OCI-LY7 (cell line): ENCODE measurements at regions not wholly inside any gene's neighbourhood (a gene's known extent, or its start where the extent isn't known, plus 50 kb on each side); places are given as distances from the start of the nearest gene placed in this dataset.

Source experiments
- BruUV-seq: library from RNA; stranded (reverse); fragments of 400-500 nt; replicated peaks from 2 replicates; lab custom pipeline; 2021; lab: Mats Ljungman, UMichigan
- CTCF ChIA-PET: fragments of 300-600 bp; sonication (Branson Sonifier 250); formaldehyde crosslinking; loops from one replicate; lab custom pipeline; 2022; ENCODE audit warnings: antibody characterized with exemption; ENCODE audit not compliant: unreplicated experiment; lab: Charles Lee
- POLR2A ChIA-PET: fragments of 300-600 bp; sonication (Branson Sonifier 250); formaldehyde crosslinking; loops from one replicate; lab custom pipeline; 2022; ENCODE audit warnings: antibody characterized with exemption; lab: Charles Lee
- DNase-seq: peaks from one replicate; pipeline ENCODE4 v3.0.0-alpha.2; 2015; ENCODE audit warnings: low spot score
- H2AFZ ChIP-seq: fragments of 200-600 bp; sonication (generic), shearing (Covaris generic); 2 replicates; pipeline ENCODE4 v1.6.1; 2014; ENCODE audit warnings: mild to moderate bottlenecking, antibody characterized with exemption, low read length, moderate library complexity
- H3K27ac ChIP-seq: fragments of 200-600 bp; sonication (generic); 2 replicates; pipeline ENCODE4 v1.5.1; 2014; ENCODE audit warnings: mixed run types, low read depth, mild to moderate bottlenecking, moderate library complexity, low read length, inconsistent platforms; ENCODE audit not compliant: poor library complexity, severe bottlenecking
- H3K36me3 ChIP-seq: fragments of 200-600 bp; sonication (generic); 2 replicates; pipeline ENCODE4 v1.6.1; 2014; ENCODE audit warnings: mild to moderate bottlenecking, antibody characterized with exemption, low read length, moderate library complexity, mixed read lengths; ENCODE audit not compliant: insufficient read depth
- H3K4me1 ChIP-seq: fragments of 200-600 bp; sonication (generic); 2 replicates; pipeline ENCODE4 v1.5.1; 2014; ENCODE audit warnings: mild to moderate bottlenecking, low read length; ENCODE audit not compliant: insufficient read depth, poor library complexity, severe bottlenecking
- H3K4me2 ChIP-seq: fragments of 200-600 bp; sonication (generic); 2 replicates; pipeline ENCODE4 v1.6.1; 2014; ENCODE audit warnings: mild to moderate bottlenecking, low read length
- H3K4me3 ChIP-seq: fragments of 200-600 bp; sonication (generic); 2 replicates; pipeline ENCODE4 v1.5.1; 2014; ENCODE audit warnings: mild to moderate bottlenecking, low read depth, low read length; ENCODE audit not compliant: poor library complexity, severe bottlenecking
- H3K79me2 ChIP-seq: fragments of 200-600 bp; sonication (generic); 2 replicates; pipeline ENCODE4 v1.6.1; 2016; ENCODE audit warnings: low read depth, mild to moderate bottlenecking, low read length, moderate library complexity, mixed read lengths; ENCODE audit not compliant: insufficient read depth
- H3K9me2 ChIP-seq: fragments of 200-600 bp; sonication (generic); 2 replicates; pipeline ENCODE4 v1.6.1; 2016; ENCODE audit warnings: mild to moderate bottlenecking, low read length, mixed read lengths; ENCODE audit not compliant: insufficient read depth
- H3K9me3 ChIP-seq: fragments of 200-600 bp; sonication (generic); 2 replicates; pipeline ENCODE4 v1.6.1; 2014; ENCODE audit warnings: mild to moderate bottlenecking, mixed run types, low read length, mixed read lengths
- H4K20me1 ChIP-seq: fragments of 200-600 bp; sonication (generic); 2 replicates; pipeline ENCODE4 v1.6.1; 2014; ENCODE audit warnings: mild to moderate bottlenecking, antibody characterized with exemption, low read length, moderate library complexity, mixed read lengths; ENCODE audit not compliant: insufficient read depth
- EZH2phosphoT487 ChIP-seq: fragments of 200-600 bp; sonication (generic); IDR thresholded peaks from 2 replicates; pipeline ENCODE4 v1.6.1; 2018; ENCODE audit warnings: low read depth, borderline replicate concordance, mild to moderate bottlenecking, mixed run types, antibody characterized with exemption, low read length, moderate library complexity, mixed read lengths
- intact Hi-C: fragments of 100-400 bp; cut with micrococcal nuclease; formaldehyde crosslinking; loops from one replicate; pipeline ENCODE4 v1.10.0; 2022; ENCODE audit not compliant: unreplicated experiment
- TF ChIP-seq, protein P1 (sequence below): fragments of 200-600 bp; sonication (generic); conservative IDR thresholded peaks from 2 replicates; pipeline ENCODE4 v1.5.1; 2014; ENCODE audit warnings: mild to moderate bottlenecking, antibody characterized with exemption, low read length, moderate library complexity, mixed read lengths

DNA sequence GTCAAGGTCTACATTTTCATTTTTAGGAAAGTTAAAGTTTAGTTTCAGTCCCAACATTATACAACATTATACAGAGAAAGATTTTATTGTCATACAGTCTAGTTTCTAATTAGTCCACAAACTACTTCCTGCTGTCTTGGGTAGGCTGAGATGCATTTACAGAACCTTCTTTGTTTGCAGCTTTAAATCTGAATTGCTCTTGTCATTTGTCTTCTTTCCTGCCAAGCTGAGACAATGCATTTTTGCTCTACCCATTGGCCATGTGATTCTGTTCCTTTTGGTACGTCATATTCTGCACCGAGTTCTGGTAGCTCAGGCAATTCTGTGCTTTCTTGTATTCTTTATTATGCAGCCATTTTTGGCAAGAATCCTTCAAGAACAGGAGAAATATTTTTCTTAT, 228.5 kb downstream of the ATP23 start:
- CTCF ChIA-PET = no interaction called here
- intact Hi-C loops = no loop called here
- no peaks in the 10 kb centered on the region for H4K20me1 ChIP-seq

DNA sequence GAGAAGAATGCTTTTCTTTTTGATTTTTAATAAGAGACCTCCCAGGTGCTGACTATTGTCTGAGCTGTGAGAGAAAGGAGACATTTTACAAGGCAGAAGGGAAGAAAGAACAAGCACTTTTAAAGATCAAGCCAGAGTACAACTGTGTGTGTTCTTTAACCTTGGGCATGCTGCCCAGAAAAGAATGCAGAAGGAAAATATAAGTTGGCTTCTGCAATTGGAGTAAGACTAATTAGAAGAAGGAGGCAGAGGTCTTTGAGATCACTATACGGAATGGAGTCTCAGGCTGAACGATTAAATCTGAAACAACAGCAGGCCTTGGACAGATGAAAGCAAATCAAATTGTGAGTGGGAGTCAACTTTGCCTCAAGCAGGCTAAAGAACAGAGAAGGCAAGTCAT, 230.5 kb downstream of the ATP23 start:
- H4K20me1 ChIP-seq = no peaks in the 10 kb centered on the region
- BruUV-seq = no TSS peak
- no peak overlapping the region for H2AFZ ChIP-seq
- POLR2A ChIA-PET = no interaction called here
- H3K27ac ChIP-seq = no peak overlapping the region
- no peaks in the 10 kb centered on the region for H3K79me2 ChIP-seq
- CTCF ChIA-PET = no interaction called here
- DNase-seq = no peak
- H3K9me2 ChIP-seq = no peaks in the 10 kb centered on the region
- no peaks in the 10 kb centered on the region for H3K9me3 ChIP-seq
- intact Hi-C loops = no loop called here
- no peaks in the 10 kb centered on the region for H3K36me3 ChIP-seq
- no peaks in the 10 kb centered on the region for H3K4me1 ChIP-seq
- no peak overlapping the region for H3K4me2 ChIP-seq
- H3K4me3 ChIP-seq = no peak overlapping the region
- TF ChIP-seq, protein P1, sequence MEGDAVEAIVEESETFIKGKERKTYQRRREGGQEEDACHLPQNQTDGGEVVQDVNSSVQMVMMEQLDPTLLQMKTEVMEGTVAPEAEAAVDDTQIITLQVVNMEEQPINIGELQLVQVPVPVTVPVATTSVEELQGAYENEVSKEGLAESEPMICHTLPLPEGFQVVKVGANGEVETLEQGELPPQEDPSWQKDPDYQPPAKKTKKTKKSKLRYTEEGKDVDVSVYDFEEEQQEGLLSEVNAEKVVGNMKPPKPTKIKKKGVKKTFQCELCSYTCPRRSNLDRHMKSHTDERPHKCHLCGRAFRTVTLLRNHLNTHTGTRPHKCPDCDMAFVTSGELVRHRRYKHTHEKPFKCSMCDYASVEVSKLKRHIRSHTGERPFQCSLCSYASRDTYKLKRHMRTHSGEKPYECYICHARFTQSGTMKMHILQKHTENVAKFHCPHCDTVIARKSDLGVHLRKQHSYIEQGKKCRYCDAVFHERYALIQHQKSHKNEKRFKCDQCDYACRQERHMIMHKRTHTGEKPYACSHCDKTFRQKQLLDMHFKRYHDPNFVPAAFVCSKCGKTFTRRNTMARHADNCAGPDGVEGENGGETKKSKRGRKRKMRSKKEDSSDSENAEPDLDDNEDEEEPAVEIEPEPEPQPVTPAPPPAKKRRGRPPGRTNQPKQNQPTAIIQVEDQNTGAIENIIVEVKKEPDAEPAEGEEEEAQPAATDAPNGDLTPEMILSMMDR = no peak
- TF ChIP-seq EZH2phosphoT487 = no peak

More for the DNA sequence above, 228.5 kb downstream of the ATP23 start:
- H2AFZ ChIP-seq = no peak overlapping the region
- POLR2A ChIA-PET = no interaction called here
- TF ChIP-seq, protein P1 = no peak
- TF ChIP-seq EZH2phosphoT487 = no peak
- no peaks in the 10 kb centered on the region for H3K9me3 ChIP-seq
- H3K79me2 ChIP-seq = no peaks in the 10 kb centered on the region
- no peak for DNase-seq
- H3K27ac ChIP-seq = no peak overlapping the region
- no peak overlapping the region for H3K4me3 ChIP-seq
- H3K4me1 ChIP-seq = no peaks in the 10 kb centered on the region
- no peaks in the 10 kb centered on the region for H3K36me3 ChIP-seq
- no TSS peak for BruUV-seq
- H3K9me2 ChIP-seq = no peaks in the 10 kb centered on the region
- no peak overlapping the region for H3K4me2 ChIP-seq

DNA sequence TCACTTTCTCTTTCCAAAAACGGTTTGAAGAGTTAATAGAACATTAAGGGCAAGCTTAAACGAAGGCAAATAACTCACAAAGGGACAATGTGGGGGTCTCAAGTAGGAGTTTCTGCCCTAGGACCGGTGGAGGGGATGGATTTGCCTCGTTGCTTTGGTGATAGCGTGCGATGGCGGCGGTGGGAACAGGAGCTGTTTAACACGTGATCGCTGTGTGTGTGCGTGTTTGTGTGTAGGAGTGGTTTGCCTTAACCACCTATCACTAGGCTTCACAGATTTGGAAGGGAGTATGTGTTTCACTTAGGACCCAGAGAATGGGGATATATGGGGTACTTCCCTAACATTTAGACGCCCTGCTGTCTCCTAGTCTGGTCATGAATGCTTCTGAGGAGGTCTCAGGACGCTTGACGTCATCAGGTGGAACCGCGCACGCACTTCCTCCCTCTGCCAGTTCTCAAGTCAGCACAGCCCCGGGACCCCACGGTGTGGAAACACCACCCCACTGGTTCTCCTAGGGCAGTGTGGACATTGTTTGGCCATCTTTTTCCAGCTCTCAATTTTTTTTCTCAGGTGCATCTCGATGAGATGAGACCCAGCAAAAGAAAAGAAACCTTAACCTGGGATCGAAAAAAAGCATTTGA, 231.2 kb downstream of the ATP23 start:
- Histone ChIP-seq H3K9me2 (no peaks in the 10 kb centered on the region), H2AFZ (no peak overlapping the region), H3K4me3 (no peak overlapping the region), H3K36me3 (no peaks in the 10 kb centered on the region), H3K27ac (no peak overlapping the region), H3K9me3 (no peaks in the 10 kb centered on the region), H3K4me2 (no peak overlapping the region), H3K4me1 (no peaks in the 10 kb centered on the region), H4K20me1 (no peaks in the 10 kb centered on the region), H3K79me2 (no peaks in the 10 kb centered on the region)
- ChIA-PET CTCF (no interaction called here), POLR2A (no interaction called here)
- BruUV-seq = no TSS peak
- intact Hi-C loops = no loop called here
- TF ChIP-seq EZH2phosphoT487 = no peak
- TF ChIP-seq, protein P1 = no peak
- DNase-seq = no peak
